Neural crest cell (in vitro differentiated cells): ENCODE measurements at regions not wholly inside any gene's neighbourhood (a gene's known extent, or its start where the extent isn't known, plus 50 kb on each side); places are given as distances from the start of the nearest gene placed in this dataset.

Experiments
- DNase-seq: peaks from one replicate; pipeline ENCODE4 v3.0.0; 2021; ENCODE audit warnings: low read depth, mixed read lengths, low spot score
- H3K27ac Mint-ChIP-seq: one replicate; pipeline ENCODE4 v1.8.0; 2021; ENCODE audit warnings: mild to moderate bottlenecking, mixed read lengths; ENCODE audit not compliant: unreplicated experiment
- H3K27me3 Mint-ChIP-seq: 2 replicates; pipeline ENCODE4 v1.8.0; 2021; ENCODE audit warnings: low read depth, mild to moderate bottlenecking, mixed read lengths
- H3K36me3 Mint-ChIP-seq: 2 replicates; pipeline ENCODE4 v1.8.0; 2021; ENCODE audit warnings: low read depth, mild to moderate bottlenecking, mixed read lengths
- H3K4me1 Mint-ChIP-seq: 2 replicates; pipeline ENCODE4 v1.8.0; 2021; ENCODE audit warnings: mixed read lengths
- H3K4me3 Mint-ChIP-seq: one replicate; pipeline ENCODE4 v1.8.0; 2021; ENCODE audit warnings: mild to moderate bottlenecking, mixed read lengths
- H3K9me3 Mint-ChIP-seq: 2 replicates; pipeline ENCODE4 v1.8.0; 2021; ENCODE audit warnings: mixed read lengths
- TF ChIP-seq, protein P1 (sequence below): fragments of 200-600 bp; sonication (generic); conservative IDR thresholded peaks from 2 replicates; pipeline ENCODE4 v1.5.0; 2021; ENCODE audit warnings: antibody characterized with exemption, mild to moderate bottlenecking

GRCh38 chr1:90147093-90147492 is 152.2 kb downstream of the ZNF326 start:
- H3K27ac Mint-ChIP-seq = no peak overlapping the region

DNA sequence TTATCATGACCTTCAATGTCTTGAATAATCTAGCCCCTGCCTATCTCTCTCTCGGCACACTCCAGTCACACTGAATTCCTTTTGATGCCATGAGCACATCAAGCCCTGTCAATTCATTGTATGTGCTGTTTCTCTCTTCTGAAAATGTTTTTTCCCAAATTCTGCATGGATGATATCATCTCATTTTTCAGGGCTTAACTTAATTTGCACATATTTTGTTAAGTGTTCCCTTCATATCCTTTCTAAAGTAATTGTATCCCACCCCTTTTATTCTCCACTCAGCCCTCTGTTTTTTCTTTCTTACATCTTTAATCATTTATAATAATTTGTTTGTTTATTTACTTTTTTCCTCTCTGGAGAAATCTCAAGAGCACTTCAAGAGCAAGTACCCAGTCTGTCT is 149.9 kb downstream of the ZNF326 start:
- H3K27ac Mint-ChIP-seq = no peak overlapping the region
- H3K4me1 Mint-ChIP-seq = peaks cover 11% of the 10 kb centered on the region
- H3K27me3 Mint-ChIP-seq = no peaks in the 10 kb centered on the region
- H3K4me3 Mint-ChIP-seq = no peak overlapping the region
- peaks cover 14% of the 10 kb centered on the region for H3K36me3 Mint-ChIP-seq
- TF ChIP-seq, protein P1, sequence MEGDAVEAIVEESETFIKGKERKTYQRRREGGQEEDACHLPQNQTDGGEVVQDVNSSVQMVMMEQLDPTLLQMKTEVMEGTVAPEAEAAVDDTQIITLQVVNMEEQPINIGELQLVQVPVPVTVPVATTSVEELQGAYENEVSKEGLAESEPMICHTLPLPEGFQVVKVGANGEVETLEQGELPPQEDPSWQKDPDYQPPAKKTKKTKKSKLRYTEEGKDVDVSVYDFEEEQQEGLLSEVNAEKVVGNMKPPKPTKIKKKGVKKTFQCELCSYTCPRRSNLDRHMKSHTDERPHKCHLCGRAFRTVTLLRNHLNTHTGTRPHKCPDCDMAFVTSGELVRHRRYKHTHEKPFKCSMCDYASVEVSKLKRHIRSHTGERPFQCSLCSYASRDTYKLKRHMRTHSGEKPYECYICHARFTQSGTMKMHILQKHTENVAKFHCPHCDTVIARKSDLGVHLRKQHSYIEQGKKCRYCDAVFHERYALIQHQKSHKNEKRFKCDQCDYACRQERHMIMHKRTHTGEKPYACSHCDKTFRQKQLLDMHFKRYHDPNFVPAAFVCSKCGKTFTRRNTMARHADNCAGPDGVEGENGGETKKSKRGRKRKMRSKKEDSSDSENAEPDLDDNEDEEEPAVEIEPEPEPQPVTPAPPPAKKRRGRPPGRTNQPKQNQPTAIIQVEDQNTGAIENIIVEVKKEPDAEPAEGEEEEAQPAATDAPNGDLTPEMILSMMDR = no peak
- no peak for DNase-seq
- H3K9me3 Mint-ChIP-seq = peaks cover 13% of the 10 kb centered on the region

More at GRCh38 chr1:90147093-90147492, 152.2 kb downstream of the ZNF326 start:
- H3K4me3 Mint-ChIP-seq = no peak overlapping the region
- peaks cover 8% of the 10 kb centered on the region for H3K36me3 Mint-ChIP-seq
- TF ChIP-seq, protein P1 = no peak
- H3K4me1 Mint-ChIP-seq = peaks cover 9% of the 10 kb centered on the region
- DNase-seq = no peak
- no peaks in the 10 kb centered on the region for H3K27me3 Mint-ChIP-seq
- H3K9me3 Mint-ChIP-seq = peaks cover 8% of the 10 kb centered on the region

DNA sequence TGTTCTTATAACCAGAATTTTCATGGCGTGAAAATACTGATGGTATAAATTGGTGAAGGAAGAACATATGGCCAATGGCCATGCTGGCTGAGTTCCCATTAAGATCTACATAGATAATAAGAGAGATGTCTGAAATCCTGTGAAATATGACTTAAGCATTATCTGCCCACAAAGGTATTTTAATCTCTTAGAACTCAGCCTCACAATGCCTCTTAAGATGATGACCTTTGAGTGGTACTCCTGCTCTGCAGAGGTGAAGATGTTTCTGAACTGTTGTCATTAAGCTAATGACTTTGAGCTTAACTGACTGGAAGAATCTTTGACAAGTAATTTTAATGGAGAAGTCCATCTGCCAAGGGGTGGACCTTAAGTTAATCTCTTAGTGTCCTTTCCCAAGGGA is 148.7 kb downstream of the ZNF326 start:
- H3K4me3 Mint-ChIP-seq = no peak overlapping the region
- TF ChIP-seq, protein P1 = no peak
- H3K9me3 Mint-ChIP-seq = peaks cover 13% of the 10 kb centered on the region
- DNase-seq = no peak
- peaks cover 14% of the 10 kb centered on the region for H3K36me3 Mint-ChIP-seq
- H3K27me3 Mint-ChIP-seq = no peaks in the 10 kb centered on the region
- peaks cover 11% of the 10 kb centered on the region for H3K4me1 Mint-ChIP-seq
- H3K27ac Mint-ChIP-seq = no peak overlapping the region

- no peak for DNase-seq
- peaks cover 14% of the 10 kb centered on the region for H3K36me3 Mint-ChIP-seq
- H3K4me1 Mint-ChIP-seq = peaks cover 11% of the 10 kb centered on the region
- no peak overlapping the region for H3K4me3 Mint-ChIP-seq
- no peaks in the 10 kb centered on the region for H3K27me3 Mint-ChIP-seq
- no peak overlapping the region for H3K27ac Mint-ChIP-seq
- peaks cover 13% of the 10 kb centered on the region for H3K9me3 Mint-ChIP-seq
- TF ChIP-seq, protein P1 = no peak
Observed at GRCh38 chr1:90142697-90143096, 147.8 kb downstream of the ZNF326 start.

GRCh38 chr1:90139837-90140236 is 144.9 kb downstream of the ZNF326 start:
- Mint-ChIP-seq H3K9me3 (peaks cover 16% of the 10 kb centered on the region), H3K36me3 (peaks cover 17% of the 10 kb centered on the region), H3K4me3 (no peak overlapping the region), H3K4me1 (peaks cover 9% of the 10 kb centered on the region), H3K27me3 (no peaks in the 10 kb centered on the region), H3K27ac (no peak overlapping the region)
- no peak for DNase-seq
- TF ChIP-seq, protein P1 = no peak

DNA sequence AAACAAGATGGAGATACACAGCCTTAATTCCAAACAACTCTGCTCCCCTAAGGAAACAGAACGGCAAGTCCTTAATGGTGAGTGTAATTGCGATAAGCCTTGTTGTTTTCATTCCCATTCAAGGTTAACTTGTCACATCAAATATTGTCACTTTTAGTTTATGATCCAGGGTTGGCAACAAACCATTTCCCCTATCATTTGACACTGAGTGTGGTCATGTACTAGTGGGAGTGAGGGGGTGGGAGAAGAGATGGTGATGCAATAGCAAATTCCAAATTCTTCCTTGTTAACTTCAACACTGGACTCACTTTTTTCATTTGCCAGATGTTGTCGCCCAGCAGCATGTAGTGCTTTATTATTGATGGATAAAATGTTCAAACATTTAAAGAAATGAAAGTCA is 140.4 kb downstream of the ZNF326 start:
- Mint-ChIP-seq H3K4me3 (no peak overlapping the region), H3K27me3 (peaks cover 23% of the 10 kb centered on the region), H3K4me1 (no peaks in the 10 kb centered on the region), H3K9me3 (peaks cover 6% of the 10 kb centered on the region), H3K27ac (no peak overlapping the region), H3K36me3 (peaks cover 5% of the 10 kb centered on the region)
- TF ChIP-seq, protein P1 = no peak
- DNase-seq = no peak
